Uterus (tissue), 2 donors: ENCODE measurements at regions not wholly inside any gene's neighbourhood (a gene's known extent, or its start where the extent isn't known, plus 50 kb on each side); places are given as distances from the start of the nearest gene placed in this dataset.

Experiments used
- CTCF ChIP-seq, 4 experiments: fragments of 200-600 bp in 2 of 4; fragments of 450-650 bp in 2 of 4; sonication (generic) in 2 of 4; IDR thresholded peaks; one replicate each; pipeline ENCODE4 v1.5.1; 2016 to 2019; ENCODE audit warnings: antibody characterized with exemption in 4 of 4, mild to moderate bottlenecking in 2 of 4, moderate library complexity in 1 of 4
- POLR2A ChIP-seq, 2 donors: fragments of 450-650 bp; IDR thresholded peaks; one replicate each; pipeline ENCODE4 v1.6.1; 2016; ENCODE audit warnings: antibody characterized with exemption in 2 of 2, mild to moderate bottlenecking in 1 of 2, moderate library complexity in 1 of 2

- TF ChIP-seq CTCF (IDR thresholded peaks at IDR 0.05) = no peak
- no peak for TF ChIP-seq POLR2A (IDR thresholded peaks at IDR 0.05)
Measured at GRCh38 chr5:21573416-21574314, 1279.5 kb downstream of the CDH12 start.
